ENCODE measurements at regions not wholly inside any gene's neighbourhood (a gene's known extent, or its start where the extent isn't known, plus 50 kb on each side); places are given as distances from the start of the nearest gene placed in this dataset.
"Not testable (repeated sequence)": the region's sequence is repeated elsewhere in the genome, so short reads cannot be mapped to it uniquely, and the experiment has no call there.

- H3K9ac ChIP-seq (replicated peaks in 1 of 4; ENCODE audit: extremely low read depth in 1 of 4, low read depth in 3 of 4, low read length in 3 of 4); H3K14ac ChIP-seq (ENCODE audit: insufficient read length); H3K4me2 ChIP-seq (ENCODE audit: insufficient read depth in 1 of 2, low read depth in 2 of 2, low read length in 2 of 2); H3K79me2 ChIP-seq (ENCODE audit: control insufficient read depth in 1 of 2, insufficient read depth in 2 of 2, low read length in 2 of 2); H2BK20ac ChIP-seq (ENCODE audit: low read length); H3K4me3 ChIP-seq (ENCODE audit: extremely low read depth in 1 of 4, insufficient read depth in 2 of 4, low read depth in 3 of 4, low read length in 4 of 4); H4K5ac ChIP-seq (ENCODE audit: insufficient read length, low read depth, low read length); H3K9me3 ChIP-seq (ENCODE audit: insufficient read depth in 2 of 2, low read depth in 1 of 2, low read length in 1 of 2); H3K18ac ChIP-seq (ENCODE audit: extremely low read depth, low read length); POLR2A ChIA-PET (ENCODE audit: partially characterized antibody); H4K8ac ChIP-seq (ENCODE audit: extremely low read depth, insufficient read depth, low read length); H3K27me3 ChIP-seq (replicated peaks in 1 of 4; ENCODE audit: control insufficient read depth in 3 of 4, extremely low read depth in 1 of 4, insufficient read depth in 3 of 4, low read length in 3 of 4); H2BK15ac ChIP-seq (ENCODE audit: low read length); H3K36me3 ChIP-seq (ENCODE audit: control insufficient read depth in 2 of 4, insufficient read depth in 4 of 4, low read length in 3 of 4); H3K23me2 ChIP-seq (ENCODE audit: low read depth, low read length); H2BK5ac ChIP-seq (ENCODE audit: low read depth, low read length); H2BK120ac ChIP-seq (replicated peaks; ENCODE audit: low read depth, low read length); H3K23ac ChIP-seq (ENCODE audit: insufficient read length); H4K20me1 ChIP-seq (replicated peaks in 1 of 2; ENCODE audit: control insufficient read depth in 1 of 2, insufficient read depth in 2 of 2, low read length in 2 of 2); H2BK12ac ChIP-seq (ENCODE audit: low read depth, low read length); DNase-seq (ENCODE audit: low read depth in 1 of 2, low spot score in 2 of 2); H2AK5ac ChIP-seq (ENCODE audit: low read depth, low read length); H3K4me1 ChIP-seq (replicated peaks in 1 of 4; ENCODE audit: control insufficient read depth in 3 of 4, insufficient read depth in 4 of 4, low read length in 3 of 4); H3K4ac ChIP-seq (replicated peaks; ENCODE audit: insufficient read length, low read depth, low read length); H4K91ac ChIP-seq (replicated peaks; ENCODE audit: insufficient read length, low read length); FAIRE-seq; CTCF ChIA-PET (ENCODE audit: partially characterized antibody); H3K27ac ChIP-seq (ENCODE audit: low read depth, low read length); H2AFZ ChIP-seq (ENCODE audit: low read length); H3K56ac ChIP-seq (replicated peaks; ENCODE audit: insufficient read length, low read depth, low read length); H3K79me1 ChIP-seq (ENCODE audit: low read depth, low read length): not testable (repeated sequence)
- 94% methylated on average over 1 of the region's 1 CpG; no CpG with 5 or more reads in 1 of the 2 experiments for WGBS, 2 experiments (ENCODE audit: extremely low coverage in 1 of 2, insufficient coverage in 1 of 2, insufficient read length in 1 of 2, insufficient replicate concordance in 2 of 2, low coverage in 1 of 2, low lambda C conversion rate in 2 of 2, missing lambda C conversion rate in 1 of 2)
These were observed 132.7 kb downstream of the SNX10 start for GRCh38 chr7:26424319-26424718.
